Activated CD8-positive, alpha-beta memory T cell treated with anti-CD3 and anti-CD28 coated beads for 36 hours (primary cell): ENCODE measurements at regions not wholly inside any gene's neighbourhood (a gene's known extent, or its start where the extent isn't known, plus 50 kb on each side); places are given as distances from the start of the nearest gene placed in this dataset.
"Not testable (repeated sequence)": the region's sequence is repeated elsewhere in the genome, so short reads cannot be mapped to it uniquely, and the experiment has no call there.

Experiments used
- CTCF ChIA-PET: fragments of 350-600 bp; sonication (Branson Sonifier 250); formaldehyde crosslinking; loops from one replicate; lab custom pipeline; 2021; ENCODE audit warnings: antibody characterized with exemption; lab: Charles Lee
- POLR2A ChIA-PET: fragments of 350-600 bp; sonication (Branson Sonifier 250); formaldehyde crosslinking; loops from one replicate; lab custom pipeline; 2021; ENCODE audit warnings: antibody characterized with exemption; lab: Charles Lee

- POLR2A ChIA-PET, result no interaction called here
- CTCF ChIA-PET, result interaction anchor here (0.6 kb wide), 1 partner anchor 593 kb away, joined by 4 read pairs; no protein-coding TSS in a partner anchor
These were observed 56.0 kb upstream of the MID1 start for GRCh38 chrX:10676235-10676957.

GRCh38 chrX:10677490-10677889 lies 57.1 kb upstream of the MID1 start:
- ChIA-PET CTCF (no interaction called here), POLR2A (no interaction called here)

GRCh38 chrX:10679387-10679786 lies 59.0 kb upstream of the MID1 start:
- CTCF ChIA-PET, result no interaction called here

GRCh38 chrX:10681167-10681566 lies 60.8 kb upstream of the MID1 start:
- ChIA-PET CTCF (no interaction called here), POLR2A (no interaction called here)

More at GRCh38 chrX:10679387-10679786, 59.0 kb upstream of the MID1 start:
- POLR2A ChIA-PET, result no interaction called here

GRCh38 chrX:10683631-10684030 lies 63.2 kb upstream of the MID1 start:
- CTCF ChIA-PET, POLR2A ChIA-PET: not testable (repeated sequence)

- POLR2A ChIA-PET, result no interaction called here
- CTCF ChIA-PET, result no interaction called here
These were observed 65.7 kb upstream of the MID1 start for GRCh38 chrX:10685923-10686595.

- POLR2A ChIA-PET, CTCF ChIA-PET: not testable (repeated sequence)
These were observed 71.4 kb upstream of the MID1 start for GRCh38 chrX:10691751-10692150.

GRCh38 chrX:10697616-10698317 lies 77.4 kb upstream of the MID1 start:
- ChIA-PET CTCF (no interaction called here), POLR2A (no interaction called here)

GRCh38 chrX:10698318-10698640 lies 77.9 kb upstream of the MID1 start:
- ChIA-PET POLR2A (no interaction called here), CTCF (no interaction called here)

GRCh38 chrX:10702031-10702430 lies 81.6 kb upstream of the MID1 start:
- ChIA-PET CTCF (no interaction called here), POLR2A (no interaction called here)

GRCh38 chrX:10706342-10706741 lies 86.0 kb upstream of the MID1 start:
- CTCF ChIA-PET, POLR2A ChIA-PET: not testable (repeated sequence)

GRCh38 chrX:10707773-10708172 lies 87.4 kb upstream of the MID1 start:
- CTCF ChIA-PET, result no interaction called here
- POLR2A ChIA-PET, result no interaction called here

- POLR2A ChIA-PET, result no interaction called here
- CTCF ChIA-PET, result no interaction called here
These were observed 88.9 kb upstream of the MID1 start for GRCh38 chrX:10709276-10709675.

- POLR2A ChIA-PET, result no interaction called here
- CTCF ChIA-PET, result no interaction called here
These were observed 94.1 kb upstream of the MID1 start for GRCh38 chrX:10714531-10714930.

GRCh38 chrX:10722851-10723250 lies 102.5 kb upstream of the MID1 start:
- ChIA-PET CTCF (interaction anchor here (1.3 kb wide), 1 partner anchor 534 kb away, joined by 5 read pairs; no protein-coding TSS in a partner anchor), POLR2A (no interaction called here)

- CTCF ChIA-PET, result no interaction called here
- POLR2A ChIA-PET, result no interaction called here
These were observed 104.7 kb upstream of the MID1 start for GRCh38 chrX:10725071-10725470.

GRCh38 chrX:10726647-10727046 lies 106.3 kb upstream of the MID1 start:
- CTCF ChIA-PET, result no interaction called here
- POLR2A ChIA-PET, result no interaction called here

- CTCF ChIA-PET, result no interaction called here
These were observed 108.5 kb upstream of the MID1 start for GRCh38 chrX:10728806-10729389.

GRCh38 chrX:10739426-10739825 lies 119.0 kb upstream of the MID1 start:
- ChIA-PET CTCF (no interaction called here), POLR2A (no interaction called here)

More at GRCh38 chrX:10728806-10729389, 108.5 kb upstream of the MID1 start:
- POLR2A ChIA-PET, result no interaction called here

GRCh38 chrX:10741003-10741402 lies 120.6 kb upstream of the MID1 start:
- ChIA-PET CTCF (no interaction called here), POLR2A (no interaction called here)
